ENCODE measurements at regions not wholly inside any gene's neighbourhood (a gene's known extent, or its start where the extent isn't known, plus 50 kb on each side); places are given as distances from the start of the nearest gene placed in this dataset.

GRCh38 chr2:136384531-136385303, 266.8 kb upstream of the CXCR4 start:
- TF ChIP-seq ZNF677 (tag by site-specific recombination; IDR thresholded peaks at IDR 0.05) (no peak), CTCF (tag by site-specific recombination; IDR thresholded peaks at IDR 0.05) (no peak), ZNF776 (tag by site-specific recombination; IDR thresholded peaks at IDR 0.05; ENCODE audit: borderline replicate concordance) (no peak), ZBTB7A (tag by site-specific recombination; IDR thresholded peaks at IDR 0.05; ENCODE audit: low read depth) (no peak), ZNF561 (tag by site-specific recombination; IDR thresholded peaks at IDR 0.05; ENCODE audit: borderline replicate concordance) (no peak), EGR2 (tag by site-specific recombination; IDR thresholded peaks at IDR 0.05; ENCODE audit: low read depth) (no peak), BCL6B (tag by site-specific recombination; IDR thresholded peaks at IDR 0.05) (no peak), ATF2 (tag by site-specific recombination; IDR thresholded peaks at IDR 0.05; ENCODE audit: low read depth) (no peak)
